BE2C (cell line): ENCODE measurements at regions not wholly inside any gene's neighbourhood (a gene's known extent, or its start where the extent isn't known, plus 50 kb on each side); places are given as distances from the start of the nearest gene placed in this dataset.
"Not testable (repeated sequence)": the region's sequence is repeated elsewhere in the genome, so short reads cannot be mapped to it uniquely, and the experiment has no call there.

ENCODE experiments used
- DNase-seq: peaks from one replicate; pipeline ENCODE4 v3.0.0-alpha.2; 2020
- H3K27me3 ChIP-seq: fragments of 250-450 bp; sonication (Bioruptor Pico); 2 replicates; pipeline ENCODE4 v1.5.1; 2020; ENCODE audit warnings: mild to moderate bottlenecking
- H3K36me3 ChIP-seq: fragments of 250-450 bp; sonication (Bioruptor Pico); 2 replicates; pipeline ENCODE4 v1.5.1; 2020; ENCODE audit warnings: mild to moderate bottlenecking
- H3K4me1 ChIP-seq: fragments of 250-450 bp; sonication (Bioruptor Pico); 2 replicates; pipeline ENCODE4 v1.5.1; 2020
- H3K4me3 ChIP-seq: 2 replicates; pipeline ENCODE4 v1.5.1; 2011; ENCODE audit warnings: low read depth, low read length
- H3K9me3 ChIP-seq: fragments of 250-450 bp; sonication (Bioruptor Pico); 2 replicates; pipeline ENCODE4 v1.5.1; 2020
- TF ChIP-seq, protein P1 (sequence below): IDR thresholded peaks from 2 replicates; pipeline ENCODE4 v1.5.1; 2012; ENCODE audit warnings: mild to moderate bottlenecking, low read depth, low read length

DNA sequence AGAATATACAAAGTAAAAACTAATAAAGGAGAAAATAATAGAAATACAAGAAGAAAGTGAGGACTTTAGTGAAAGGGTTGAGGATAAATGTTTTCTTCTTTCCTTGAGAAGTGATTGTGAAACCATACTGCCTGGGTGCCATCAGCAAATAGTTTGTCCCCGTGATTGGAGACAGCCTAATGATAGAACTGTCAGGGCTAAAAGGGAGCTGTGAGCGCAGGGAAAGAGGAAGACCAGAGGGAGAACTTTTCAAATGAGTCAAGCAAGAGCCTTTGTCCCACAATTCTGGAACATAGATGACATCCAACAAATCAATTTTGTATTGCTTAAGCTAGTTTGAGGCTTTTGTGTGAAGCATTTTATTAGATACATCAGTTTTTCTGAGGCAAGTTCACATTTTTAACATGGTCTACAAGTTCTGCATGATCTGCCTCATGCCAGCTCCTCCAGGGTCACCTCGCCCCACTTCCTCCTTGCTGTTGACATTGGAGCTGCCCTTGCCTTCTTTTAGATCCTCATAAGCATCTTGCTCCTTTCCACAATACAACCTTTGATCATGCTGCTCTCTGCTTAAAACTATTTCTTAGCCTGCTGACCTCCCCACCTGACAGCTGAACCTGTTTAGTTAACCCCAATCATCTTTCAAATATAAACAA is 213.4 kb upstream of the REG3G start:
- H3K9me3 ChIP-seq: no peaks in the 10 kb centered on the region
- no peaks in the 10 kb centered on the region for H3K4me1 ChIP-seq
- DNase-seq: no peak
- H3K27me3 ChIP-seq: no peaks in the 10 kb centered on the region
- no peaks in the 10 kb centered on the region for H3K36me3 ChIP-seq
- H3K4me3 ChIP-seq: no peak overlapping the region
- TF ChIP-seq, protein P1, sequence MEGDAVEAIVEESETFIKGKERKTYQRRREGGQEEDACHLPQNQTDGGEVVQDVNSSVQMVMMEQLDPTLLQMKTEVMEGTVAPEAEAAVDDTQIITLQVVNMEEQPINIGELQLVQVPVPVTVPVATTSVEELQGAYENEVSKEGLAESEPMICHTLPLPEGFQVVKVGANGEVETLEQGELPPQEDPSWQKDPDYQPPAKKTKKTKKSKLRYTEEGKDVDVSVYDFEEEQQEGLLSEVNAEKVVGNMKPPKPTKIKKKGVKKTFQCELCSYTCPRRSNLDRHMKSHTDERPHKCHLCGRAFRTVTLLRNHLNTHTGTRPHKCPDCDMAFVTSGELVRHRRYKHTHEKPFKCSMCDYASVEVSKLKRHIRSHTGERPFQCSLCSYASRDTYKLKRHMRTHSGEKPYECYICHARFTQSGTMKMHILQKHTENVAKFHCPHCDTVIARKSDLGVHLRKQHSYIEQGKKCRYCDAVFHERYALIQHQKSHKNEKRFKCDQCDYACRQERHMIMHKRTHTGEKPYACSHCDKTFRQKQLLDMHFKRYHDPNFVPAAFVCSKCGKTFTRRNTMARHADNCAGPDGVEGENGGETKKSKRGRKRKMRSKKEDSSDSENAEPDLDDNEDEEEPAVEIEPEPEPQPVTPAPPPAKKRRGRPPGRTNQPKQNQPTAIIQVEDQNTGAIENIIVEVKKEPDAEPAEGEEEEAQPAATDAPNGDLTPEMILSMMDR: no peak

DNA sequence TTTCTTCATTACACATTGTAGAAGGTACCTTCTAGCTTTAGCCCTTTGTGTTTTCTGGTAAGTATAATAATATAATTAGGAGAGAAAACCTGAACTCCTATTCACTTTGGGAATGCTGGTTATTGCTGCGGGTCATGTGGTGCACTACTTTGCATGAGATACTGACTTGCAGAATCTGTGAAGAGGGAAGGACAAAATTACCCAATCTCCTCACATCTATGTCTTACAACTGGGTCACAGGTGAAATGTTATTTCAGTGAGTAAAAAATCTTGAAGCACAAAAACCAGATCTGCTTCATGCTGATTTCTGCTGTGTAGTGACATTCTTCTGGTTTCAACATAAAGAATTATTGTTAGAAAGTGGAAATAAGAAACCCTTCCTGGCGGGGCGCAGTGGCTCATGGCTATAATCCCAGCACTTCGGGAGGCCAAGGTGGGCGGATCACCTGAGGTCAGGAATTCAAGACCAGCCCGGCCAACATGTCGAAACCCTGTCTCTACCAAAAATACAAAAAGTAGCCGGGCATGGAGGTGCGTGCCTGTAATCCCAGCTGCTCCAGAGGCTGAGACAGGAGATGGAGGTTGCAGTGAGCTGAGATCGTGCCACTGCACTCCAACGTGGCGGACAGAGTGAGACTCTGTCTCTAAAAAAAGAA is 211.0 kb upstream of the REG3G start:
- Histone ChIP-seq H3K4me1 (no peaks in the 10 kb centered on the region), H3K27me3 (no peaks in the 10 kb centered on the region), H3K36me3 (no peaks in the 10 kb centered on the region), H3K9me3 (no peaks in the 10 kb centered on the region), H3K4me3 (no peak overlapping the region)
- DNase-seq: no peak
- TF ChIP-seq, protein P1: no peak

DNA sequence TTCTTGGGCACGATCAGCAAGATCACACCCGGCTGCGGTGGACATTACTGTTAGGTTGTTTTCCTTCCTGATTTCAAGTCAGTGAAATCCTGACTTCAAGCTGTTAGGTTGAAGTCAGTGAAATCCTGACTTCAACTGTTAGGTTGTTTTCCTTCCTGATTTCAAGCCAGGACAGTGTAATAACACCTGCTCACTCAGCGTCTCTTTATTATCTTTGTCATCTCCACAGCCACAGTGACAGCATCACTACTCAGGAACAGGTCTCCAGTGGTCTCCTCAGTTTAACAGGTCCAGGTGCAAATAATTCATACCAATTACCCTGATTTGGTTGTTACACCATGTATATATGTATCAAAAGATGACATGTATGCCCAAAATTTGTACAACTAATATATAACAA is 208.1 kb upstream of the REG3G start:
- H3K9me3 ChIP-seq: no peaks in the 10 kb centered on the region
- no peaks in the 10 kb centered on the region for H3K4me1 ChIP-seq
- no peaks in the 10 kb centered on the region for H3K36me3 ChIP-seq
- DNase-seq: no peak
- TF ChIP-seq, protein P1: no peak
- no peak overlapping the region for H3K4me3 ChIP-seq
- H3K27me3 ChIP-seq: no peaks in the 10 kb centered on the region

DNA sequence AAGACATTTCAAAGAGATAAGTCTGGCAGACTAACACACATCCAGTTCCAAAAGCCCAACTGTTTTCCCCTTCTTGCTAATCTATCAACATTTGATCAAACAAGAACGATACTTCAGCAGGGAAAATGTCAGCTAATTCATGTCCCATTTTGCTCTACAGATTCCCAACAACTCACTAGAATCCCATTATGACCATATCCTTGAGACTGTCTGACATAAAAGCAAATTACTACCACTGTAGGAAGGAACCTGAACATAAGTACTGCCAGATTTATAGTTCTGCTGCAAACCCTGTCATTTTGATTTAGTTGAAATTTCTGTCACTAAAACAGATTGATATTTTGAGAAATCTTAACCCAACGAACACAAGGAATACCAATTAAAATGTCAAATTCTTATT is 193.0 kb upstream of the REG3G start:
- Histone ChIP-seq H3K36me3 (no peaks in the 10 kb centered on the region), H3K27me3 (no peaks in the 10 kb centered on the region), H3K4me3 (no peak overlapping the region), H3K9me3 (no peaks in the 10 kb centered on the region), H3K4me1 (no peaks in the 10 kb centered on the region)
- TF ChIP-seq, protein P1: no peak
- no peak for DNase-seq

DNA sequence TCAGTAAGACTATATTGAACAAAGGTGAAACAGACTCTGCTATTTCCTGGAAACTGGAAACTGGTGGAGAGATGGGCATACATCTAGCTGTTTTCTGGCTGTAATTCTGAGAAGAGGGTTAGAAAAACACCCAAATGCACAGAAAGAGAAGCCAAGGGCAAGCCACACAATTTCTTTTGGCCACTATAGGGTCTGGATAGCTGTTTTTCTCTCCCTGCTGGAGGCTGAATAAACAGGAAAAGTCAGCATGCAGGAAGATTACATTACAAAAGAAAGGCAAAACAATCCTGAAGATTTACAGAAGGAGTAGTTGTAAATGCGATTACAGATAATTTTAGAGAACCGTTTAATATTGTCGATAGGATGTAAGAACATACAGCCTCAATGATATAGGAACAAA is 186.2 kb upstream of the REG3G start:
- no peak for DNase-seq
- Histone ChIP-seq H3K36me3 (no peaks in the 10 kb centered on the region), H3K4me1 (no peaks in the 10 kb centered on the region), H3K4me3 (no peak overlapping the region), H3K27me3 (no peaks in the 10 kb centered on the region), H3K9me3 (no peaks in the 10 kb centered on the region)
- TF ChIP-seq, protein P1: no peak

- not testable (repeated sequence) for H3K27me3 ChIP-seq, H3K9me3 ChIP-seq, H3K36me3 ChIP-seq, H3K4me1 ChIP-seq, H3K4me3 ChIP-seq, DNase-seq
Observed at GRCh38 chr2:78840311-78840710, 185.2 kb upstream of the REG3G start.
